DOHH2 (cell line): ENCODE measurements at regions not wholly inside any gene's neighbourhood (a gene's known extent, or its start where the extent isn't known, plus 50 kb on each side); places are given as distances from the start of the nearest gene placed in this dataset.

Source experiments
- H3F3A ChIP-seq: fragments of 200-600 bp; sonication (generic), shearing (Covaris generic); 2 replicates; pipeline ENCODE4 v1.6.0; 2016; ENCODE audit warnings: antibody characterized with exemption, mild to moderate bottlenecking; ENCODE audit not compliant: control insufficient read depth, insufficient read depth
- H3K27ac ChIP-seq: fragments of 200-600 bp; sonication (generic); 2 replicates; pipeline ENCODE4 v1.5.1; 2014; ENCODE audit warnings: low read depth, mild to moderate bottlenecking, low read length, moderate library complexity
- H3K27me3 ChIP-seq: fragments of 200-600 bp; sonication (generic); 2 replicates; pipeline ENCODE4 v1.6.1; 2014; ENCODE audit warnings: mild to moderate bottlenecking, low read length, mixed read lengths; ENCODE audit not compliant: control insufficient read depth
- H3K36me3 ChIP-seq: fragments of 200-600 bp; sonication (generic); 2 replicates; pipeline ENCODE4 v1.6.1; 2014; ENCODE audit warnings: mild to moderate bottlenecking, low read length, moderate library complexity, mixed read lengths; ENCODE audit not compliant: control insufficient read depth
- H3K4me1 ChIP-seq: fragments of 200-600 bp; sonication (generic); 2 replicates; pipeline ENCODE4 v1.6.1; 2014; ENCODE audit warnings: mild to moderate bottlenecking, low read length, mixed read lengths; ENCODE audit not compliant: control insufficient read depth
- H3K4me2 ChIP-seq: fragments of 200-600 bp; sonication (generic); 2 replicates; pipeline ENCODE4 v1.6.0; 2014; ENCODE audit warnings: mild to moderate bottlenecking, low read length, moderate library complexity
- H3K4me3 ChIP-seq: fragments of 200-600 bp; sonication (generic); 2 replicates; pipeline ENCODE4 v1.5.1; 2014; ENCODE audit warnings: mild to moderate bottlenecking, low read length, mixed read lengths
- H3K79me2 ChIP-seq: fragments of 200-600 bp; sonication (generic); 2 replicates; pipeline ENCODE4 v1.6.1; 2014; ENCODE audit warnings: mild to moderate bottlenecking, low read length, mixed read lengths; ENCODE audit not compliant: control insufficient read depth
- H3K9me2 ChIP-seq: fragments of 200-600 bp; sonication (generic); replicated peaks from 2 replicates; pipeline ENCODE4 v1.6.1; 2014; ENCODE audit warnings: mild to moderate bottlenecking, low read length, mixed read lengths; ENCODE audit not compliant: control insufficient read depth
- H3K9me3 ChIP-seq: fragments of 200-600 bp; sonication (generic); 2 replicates; pipeline ENCODE4 v1.6.1; 2014; ENCODE audit warnings: antibody characterized with exemption, low read length, mixed read lengths; ENCODE audit not compliant: control insufficient read depth, insufficient read depth
- H4K20me1 ChIP-seq: fragments of 200-600 bp; sonication (generic); 2 replicates; pipeline ENCODE4 v1.6.0; 2014; ENCODE audit warnings: low read depth, mild to moderate bottlenecking, antibody characterized with exemption, low read length, moderate library complexity; ENCODE audit not compliant: control insufficient read depth, insufficient read depth
- CTCF ChIP-seq: fragments of 200-600 bp; sonication (generic); IDR thresholded peaks from one replicate; pipeline ENCODE4 v1.5.1; 2014; ENCODE audit warnings: antibody characterized with exemption, mild to moderate bottlenecking, low read depth, low read length; ENCODE audit not compliant: poor library complexity, severe bottlenecking
- EZH2phosphoT487 ChIP-seq: fragments of 200-600 bp; sonication (generic); IDR thresholded peaks from 2 replicates; pipeline ENCODE4 v1.6.1; 2017; ENCODE audit warnings: borderline replicate concordance, mild to moderate bottlenecking, antibody characterized with exemption, low read length, moderate library complexity, mixed read lengths

- Histone ChIP-seq H3K4me2 (no peak overlapping the region), H3F3A (no peaks in the 10 kb centered on the region), H3K36me3 (no peaks in the 10 kb centered on the region), H4K20me1 (no peaks in the 10 kb centered on the region), H3K27me3 (0 out of 2 replicates have a peak, but pooled peaks cover 3% of the 10 kb centered on the region), H3K79me2 (no peaks in the 10 kb centered on the region), H3K9me3 (no peaks in the 10 kb centered on the region), H3K4me1 (no peaks in the 10 kb centered on the region), H3K9me2 (no peaks in the 10 kb centered on the region), H3K27ac (no peak overlapping the region), H3K4me3 (no peak overlapping the region)
- TF ChIP-seq CTCF (no peak), EZH2phosphoT487 (no peak)
Observed at GRCh38 chr3:102674284-102674683, 239.5 kb downstream of the ZPLD1 start.

- no peaks in the 10 kb centered on the region for H3F3A ChIP-seq
- no peaks in the 10 kb centered on the region for H3K9me3 ChIP-seq
- no peaks in the 10 kb centered on the region for H3K4me1 ChIP-seq
- H3K9me2 ChIP-seq, result no peaks in the 10 kb centered on the region
- 0 out of 2 replicates have a peak, but pooled peaks cover 3% of the 10 kb centered on the region for H3K27me3 ChIP-seq
- no peak overlapping the region for H3K4me3 ChIP-seq
- H3K27ac ChIP-seq, result no peak overlapping the region
- H4K20me1 ChIP-seq, result no peaks in the 10 kb centered on the region
- no peak for TF ChIP-seq EZH2phosphoT487
- no peak for TF ChIP-seq CTCF
- no peak overlapping the region for H3K4me2 ChIP-seq
- H3K36me3 ChIP-seq, result no peaks in the 10 kb centered on the region
- H3K79me2 ChIP-seq, result no peaks in the 10 kb centered on the region
Observed at GRCh38 chr3:102676424-102676823, 241.6 kb downstream of the ZPLD1 start.

- Histone ChIP-seq H3K36me3 (no peaks in the 10 kb centered on the region), H3K27me3 (no peaks in the 10 kb centered on the region; the same call in 1 of the 2 replicates), H3K4me2 (no peak overlapping the region), H3K9me2 (no peaks in the 10 kb centered on the region), H3K4me3 (no peak overlapping the region), H3K4me1 (no peaks in the 10 kb centered on the region), H3K27ac (no peak overlapping the region), H3F3A (no peaks in the 10 kb centered on the region), H4K20me1 (no peaks in the 10 kb centered on the region), H3K79me2 (no peaks in the 10 kb centered on the region), H3K9me3 (no peaks in the 10 kb centered on the region)
- TF ChIP-seq CTCF, result no peak
- no peak for TF ChIP-seq EZH2phosphoT487
Observed at GRCh38 chr3:102682741-102683140, 247.9 kb downstream of the ZPLD1 start.

GRCh38 chr3:102686792-102687191 is 252.0 kb downstream of the ZPLD1 start:
- no peaks in the 10 kb centered on the region for H3K79me2 ChIP-seq
- no peak overlapping the region for H3K4me3 ChIP-seq
- H3K4me1 ChIP-seq, result no peaks in the 10 kb centered on the region
- no peaks in the 10 kb centered on the region for H3K36me3 ChIP-seq
- no peaks in the 10 kb centered on the region for H3F3A ChIP-seq
- TF ChIP-seq CTCF, result no peak
- no peak for TF ChIP-seq EZH2phosphoT487
- H4K20me1 ChIP-seq, result no peaks in the 10 kb centered on the region
- no peak overlapping the region for H3K4me2 ChIP-seq
- no peaks in the 10 kb centered on the region; the same call in 1 of the 2 replicates for H3K27me3 ChIP-seq
- H3K27ac ChIP-seq, result no peak overlapping the region
- H3K9me2 ChIP-seq, result no peaks in the 10 kb centered on the region
- H3K9me3 ChIP-seq, result no peaks in the 10 kb centered on the region
